ENCODE measurements at regions not wholly inside any gene's neighbourhood (a gene's known extent, or its start where the extent isn't known, plus 50 kb on each side); places are given as distances from the start of the nearest gene placed in this dataset.

GRCh38 chr6:105511639-105512038 is 108.8 kb upstream of the PREP start:
- H3K36me3 Mint-ChIP-seq = no peaks in the 10 kb centered on the region
- no peak overlapping the region for H3K27ac Mint-ChIP-seq
- WGBS (ENCODE audit: insufficient coverage) = 100% methylated on average over 1 of the region's 2 CpGs
- Histone ChIP-seq H3K36me3 (ENCODE audit: control insufficient read depth in 2 of 2, extremely low read depth in 1 of 2, insufficient read depth in 1 of 2, low read length in 1 of 2) (no peaks in the 10 kb centered on the region), H3K9me3 (no peaks in the 10 kb centered on the region), H3K4me3 (ENCODE audit: control insufficient read depth in 1 of 2, extremely low read depth in 1 of 2, low read length in 1 of 2) (no peak overlapping the region), H3K27ac (ENCODE audit: low read length) (no peak overlapping the region), H3K4me1 (ENCODE audit: control insufficient read depth in 1 of 2, extremely low read depth in 1 of 2, insufficient read depth in 2 of 2, low read length in 2 of 2) (peaks cover 0 to 3% of the 10 kb centered on the region in 2 experiments), H3K27me3 (replicated peaks in 1 of 2; ENCODE audit: control insufficient read depth in 2 of 2, extremely low read depth in 1 of 2, insufficient read depth in 2 of 2, low read length in 1 of 2) (peaks cover 0 to 3% of the 10 kb centered on the region in 2 experiments)
- peaks cover 0 to 4% (median 0%) of the 10 kb centered on the region in 3 donors for H3K4me1 Mint-ChIP-seq
- H3K9me3 Mint-ChIP-seq = no peaks in the 10 kb centered on the region
- H3K4me3 Mint-ChIP-seq = no peak overlapping the region
- no peak for DNase-seq
- H3K27me3 Mint-ChIP-seq = peaks cover 2 to 13% of the 10 kb centered on the region in 2 donors
- CTCF ChIA-PET = no interaction called here
- POLR2A ChIA-PET = no interaction called here
- no peak for ATAC-seq (replicated peaks in 1 of 4)

DNA sequence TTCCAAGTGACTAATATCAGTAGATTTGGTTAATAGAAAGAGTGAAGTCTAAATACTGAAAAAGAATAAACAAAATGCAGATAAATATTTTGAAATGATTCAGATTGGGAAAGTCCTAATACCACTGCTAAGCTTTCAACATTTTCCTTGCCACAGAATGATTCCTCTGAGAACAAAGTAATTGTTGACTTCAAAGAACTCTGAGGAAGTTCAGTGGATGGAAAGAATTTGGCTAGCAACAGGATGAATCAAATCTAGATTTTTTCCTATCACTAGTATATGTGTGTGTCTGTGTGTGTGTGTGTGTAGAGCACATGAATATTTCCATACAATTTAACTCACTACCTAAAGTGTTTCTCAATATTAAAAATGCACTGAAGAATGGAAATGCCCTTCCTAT is 107.9 kb upstream of the PREP start:
- peaks cover 0 to 3% of the 10 kb centered on the region in 2 experiments for H3K4me1 ChIP-seq (ENCODE audit: control insufficient read depth in 1 of 2, extremely low read depth in 1 of 2, insufficient read depth in 2 of 2, low read length in 2 of 2)
- H3K36me3 ChIP-seq (ENCODE audit: control insufficient read depth in 2 of 2, extremely low read depth in 1 of 2, insufficient read depth in 1 of 2, low read length in 1 of 2) = no peaks in the 10 kb centered on the region
- peaks cover 0 to 4% (median 0%) of the 10 kb centered on the region in 3 donors for H3K4me1 Mint-ChIP-seq
- peaks cover 6 to 13% of the 10 kb centered on the region in 2 donors for H3K27me3 Mint-ChIP-seq
- ATAC-seq (replicated peaks in 1 of 4) (no peak), DNase-seq (no peak)
- H3K4me3 Mint-ChIP-seq = no peak overlapping the region
- H3K27ac ChIP-seq (ENCODE audit: low read length) = no peak overlapping the region
- H3K36me3 Mint-ChIP-seq = no peaks in the 10 kb centered on the region
- no peak overlapping the region for H3K4me3 ChIP-seq (ENCODE audit: control insufficient read depth in 1 of 2, extremely low read depth in 1 of 2, low read length in 1 of 2)
- no peak overlapping the region for H3K27ac Mint-ChIP-seq
- ChIA-PET CTCF (no interaction called here), POLR2A (no interaction called here)
- no peaks in the 10 kb centered on the region for H3K9me3 ChIP-seq
- H3K9me3 Mint-ChIP-seq = no peaks in the 10 kb centered on the region
- H3K27me3 ChIP-seq (replicated peaks in 1 of 2; ENCODE audit: control insufficient read depth in 2 of 2, extremely low read depth in 1 of 2, insufficient read depth in 2 of 2, low read length in 1 of 2) = peaks cover 0 to 3% of the 10 kb centered on the region in 2 experiments

- Histone ChIP-seq H3K27me3 (replicated peaks in 1 of 2; ENCODE audit: control insufficient read depth in 2 of 2, extremely low read depth in 1 of 2, insufficient read depth in 2 of 2, low read length in 1 of 2) (peaks cover 0 to 3% of the 10 kb centered on the region in 2 experiments), H3K4me3 (ENCODE audit: control insufficient read depth in 1 of 2, extremely low read depth in 1 of 2, low read length in 1 of 2) (no peak overlapping the region), H3K36me3 (ENCODE audit: control insufficient read depth in 2 of 2, extremely low read depth in 1 of 2, insufficient read depth in 1 of 2, low read length in 1 of 2) (no peaks in the 10 kb centered on the region), H3K27ac (ENCODE audit: low read length) (no peak overlapping the region), H3K9me3 (no peaks in the 10 kb centered on the region), H3K4me1 (ENCODE audit: control insufficient read depth in 1 of 2, extremely low read depth in 1 of 2, insufficient read depth in 2 of 2, low read length in 2 of 2) (peaks cover 0 to 3% of the 10 kb centered on the region in 2 experiments)
- Mint-ChIP-seq H3K36me3 (no peaks in the 10 kb centered on the region), H3K27ac (no peak overlapping the region), H3K9me3 (no peaks in the 10 kb centered on the region), H3K4me3 (no peak overlapping the region), H3K27me3 (peaks cover 4 to 7% of the 10 kb centered on the region in 2 donors), H3K4me1 (peaks cover 0 to 4% (median 0%) of the 10 kb centered on the region in 3 donors)
- DNase-seq (no peak), ATAC-seq (replicated peaks in 1 of 4) (no peak)
- CTCF ChIA-PET = no interaction called here
- WGBS (ENCODE audit: insufficient coverage) = 84% methylated on average over 5 of the region's 9 CpGs
- POLR2A ChIA-PET = no interaction called here
Measured at GRCh38 chr6:105509506-105510331, 106.8 kb upstream of the PREP start.

- 100% methylated on average over 1 of the region's 1 CpG for WGBS (ENCODE audit: insufficient coverage)
- Histone ChIP-seq H3K27me3 (replicated peaks in 1 of 2; ENCODE audit: control insufficient read depth in 2 of 2, extremely low read depth in 1 of 2, insufficient read depth in 2 of 2, low read length in 1 of 2) (peaks cover 0 to 3% of the 10 kb centered on the region in 2 experiments), H3K4me1 (ENCODE audit: control insufficient read depth in 1 of 2, extremely low read depth in 1 of 2, insufficient read depth in 2 of 2, low read length in 2 of 2) (peaks cover 0 to 3% of the 10 kb centered on the region in 2 experiments), H3K27ac (ENCODE audit: low read length) (no peak overlapping the region), H3K36me3 (ENCODE audit: control insufficient read depth in 2 of 2, extremely low read depth in 1 of 2, insufficient read depth in 1 of 2, low read length in 1 of 2) (no peaks in the 10 kb centered on the region), H3K4me3 (ENCODE audit: control insufficient read depth in 1 of 2, extremely low read depth in 1 of 2, low read length in 1 of 2) (no peak overlapping the region), H3K9me3 (no peaks in the 10 kb centered on the region)
- Mint-ChIP-seq H3K27me3 (peaks cover 4% of the 10 kb centered on the region in 2 donors), H3K9me3 (no peaks in the 10 kb centered on the region), H3K27ac (no peak overlapping the region), H3K4me1 (no peaks in the 10 kb centered on the region), H3K4me3 (no peak overlapping the region), H3K36me3 (no peaks in the 10 kb centered on the region)
- CTCF ChIA-PET = no interaction called here
- POLR2A ChIA-PET = no interaction called here
- ATAC-seq (replicated peaks in 1 of 4) (no peak), DNase-seq (no peak)
Measured at GRCh38 chr6:105507811-105508210, 104.9 kb upstream of the PREP start.

DNA sequence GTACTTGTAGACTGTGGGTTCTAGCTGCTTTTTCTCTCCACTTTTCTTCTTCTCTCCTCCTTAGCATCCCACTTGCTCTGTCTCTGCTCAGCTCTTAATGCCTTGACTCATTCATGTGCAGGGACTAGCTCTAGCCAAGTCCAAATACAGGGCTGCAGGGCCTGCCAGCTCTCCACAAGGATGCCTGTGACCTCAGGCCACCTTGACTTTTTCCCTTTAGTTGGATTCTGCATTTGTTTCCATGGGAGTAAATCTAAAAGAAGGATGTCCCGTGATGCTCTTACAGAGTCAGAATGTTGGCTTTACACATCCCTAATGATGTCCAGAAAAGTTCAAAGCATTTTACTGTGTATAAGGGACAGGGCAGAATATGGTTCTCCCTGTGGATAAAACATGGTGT is 101.8 kb upstream of the PREP start:
- no peaks in the 10 kb centered on the region for H3K4me1 ChIP-seq (ENCODE audit: control insufficient read depth in 1 of 2, extremely low read depth in 1 of 2, insufficient read depth in 2 of 2, low read length in 2 of 2)
- Mint-ChIP-seq H3K4me3 (no peak overlapping the region), H3K9me3 (no peaks in the 10 kb centered on the region), H3K36me3 (no peaks in the 10 kb centered on the region), H3K27ac (no peak overlapping the region), H3K27me3 (peaks cover 4 to 8% of the 10 kb centered on the region in 2 donors), H3K4me1 (no peaks in the 10 kb centered on the region)
- no peaks in the 10 kb centered on the region for H3K36me3 ChIP-seq (ENCODE audit: control insufficient read depth in 2 of 2, extremely low read depth in 1 of 2, insufficient read depth in 1 of 2, low read length in 1 of 2)
- no CpG with 5 or more reads among the region's 1 CpG for WGBS (ENCODE audit: insufficient coverage)
- H3K9me3 ChIP-seq = no peaks in the 10 kb centered on the region
- ATAC-seq (replicated peaks in 1 of 4) = no peak
- H3K27me3 ChIP-seq (replicated peaks in 1 of 2; ENCODE audit: control insufficient read depth in 2 of 2, extremely low read depth in 1 of 2, insufficient read depth in 2 of 2, low read length in 1 of 2) = no peaks in the 10 kb centered on the region
- ChIA-PET CTCF (no interaction called here), POLR2A (no interaction called here)
- H3K4me3 ChIP-seq (ENCODE audit: control insufficient read depth in 1 of 2, extremely low read depth in 1 of 2, low read length in 1 of 2) = no peak overlapping the region
- DNase-seq = no peak
- H3K27ac ChIP-seq (ENCODE audit: low read length) = no peak overlapping the region

- Mint-ChIP-seq H3K4me3 (no peak overlapping the region), H3K4me1 (no peaks in the 10 kb centered on the region), H3K27ac (no peak overlapping the region), H3K9me3 (no peaks in the 10 kb centered on the region), H3K36me3 (no peaks in the 10 kb centered on the region), H3K27me3 (peaks cover 4 to 8% of the 10 kb centered on the region in 2 donors)
- no peaks in the 10 kb centered on the region for H3K9me3 ChIP-seq
- H3K36me3 ChIP-seq (ENCODE audit: control insufficient read depth in 2 of 2, extremely low read depth in 1 of 2, insufficient read depth in 1 of 2, low read length in 1 of 2) = no peaks in the 10 kb centered on the region
- H3K4me1 ChIP-seq (ENCODE audit: control insufficient read depth in 1 of 2, extremely low read depth in 1 of 2, insufficient read depth in 2 of 2, low read length in 2 of 2) = no peaks in the 10 kb centered on the region
- POLR2A ChIA-PET = no interaction called here
- no peak for DNase-seq
- H3K4me3 ChIP-seq (ENCODE audit: control insufficient read depth in 1 of 2, extremely low read depth in 1 of 2, low read length in 1 of 2) = no peak overlapping the region
- no peaks in the 10 kb centered on the region for H3K27me3 ChIP-seq (replicated peaks in 1 of 2; ENCODE audit: control insufficient read depth in 2 of 2, extremely low read depth in 1 of 2, insufficient read depth in 2 of 2, low read length in 1 of 2)
- CTCF ChIA-PET = no interaction called here
- no peak overlapping the region for H3K27ac ChIP-seq (ENCODE audit: low read length)
- no CpG with 5 or more reads among the region's 2 CpGs for WGBS (ENCODE audit: insufficient coverage)
- ATAC-seq (replicated peaks in 1 of 4) = no peak
Measured at GRCh38 chr6:105503641-105504040, 100.8 kb upstream of the PREP start.
